Activated naive CD8-positive, alpha-beta T cell treated with anti-CD3 and anti-CD28 coated beads, Interleukin-2, amount 10 ng/mL, durations not matched to agents 7 days and 5 days (primary cell): ENCODE measurements at regions not wholly inside any gene's neighbourhood (a gene's known extent, or its start where the extent isn't known, plus 50 kb on each side); places are given as distances from the start of the nearest gene placed in this dataset.

Source experiments
- ATAC-seq: fragments of 150-1000 bp; cut with Tn5 transposase; one replicate; pipeline ENCODE4 v1.10.0; 2021; ENCODE audit warnings: low read depth, moderate library complexity
- POLR2A ChIA-PET: fragments of 350-600 bp; sonication (Branson Sonifier 250); formaldehyde crosslinking; loops from one replicate; lab custom pipeline; 2021; ENCODE audit warnings: antibody characterized with exemption; lab: Charles Lee
- DNase-seq: peaks from one replicate; pipeline ENCODE4 v3.0.0; 2021
- H3K27ac Mint-ChIP-seq: one replicate; pipeline ENCODE4 v1.8.0; 2022; ENCODE audit warnings: mild to moderate bottlenecking, mixed read lengths
- H3K27me3 Mint-ChIP-seq: one replicate; pipeline ENCODE4 v1.8.0; 2022; ENCODE audit warnings: mild to moderate bottlenecking, moderate library complexity, mixed read lengths
- H3K36me3 Mint-ChIP-seq: one replicate; pipeline ENCODE4 v1.8.0; 2021; ENCODE audit warnings: mild to moderate bottlenecking, mixed read lengths
- H3K4me1 Mint-ChIP-seq: one replicate; pipeline ENCODE4 v1.8.0; 2021; ENCODE audit warnings: mixed read lengths
- H3K4me3 Mint-ChIP-seq: one replicate; pipeline ENCODE4 v1.8.0; 2022; ENCODE audit warnings: mild to moderate bottlenecking, moderate library complexity, mixed read lengths
- H3K9me3 Mint-ChIP-seq: one replicate; pipeline ENCODE4 v1.8.0; 2021; ENCODE audit warnings: mixed read lengths

- H3K27ac Mint-ChIP-seq = no peak overlapping the region
- H3K27me3 Mint-ChIP-seq = no peaks in the 10 kb centered on the region
- POLR2A ChIA-PET = no interaction called here
- ATAC-seq (no peak), DNase-seq (no peak)
- no peaks in the 10 kb centered on the region for H3K36me3 Mint-ChIP-seq
- no peaks in the 10 kb centered on the region for H3K4me1 Mint-ChIP-seq
- no peaks in the 10 kb centered on the region for H3K9me3 Mint-ChIP-seq
- H3K4me3 Mint-ChIP-seq = no peak overlapping the region
Observed at GRCh38 chr13:107457686-107458085, 757.6 kb downstream of the LIG4 start.

- POLR2A ChIA-PET = no interaction called here
- Mint-ChIP-seq H3K4me1 (no peaks in the 10 kb centered on the region), H3K4me3 (no peak overlapping the region), H3K36me3 (no peaks in the 10 kb centered on the region), H3K9me3 (no peaks in the 10 kb centered on the region), H3K27me3 (no peaks in the 10 kb centered on the region), H3K27ac (no peak overlapping the region)
- DNase-seq (no peak), ATAC-seq (no peak)
Observed at GRCh38 chr13:107456431-107456830, 758.9 kb downstream of the LIG4 start.

GRCh38 chr13:107452833-107453232 lies 762.5 kb downstream of the LIG4 start:
- no peak overlapping the region for H3K27ac Mint-ChIP-seq
- H3K4me1 Mint-ChIP-seq = peaks cover 4% of the 10 kb centered on the region
- no peak overlapping the region for H3K4me3 Mint-ChIP-seq
- peaks cover 5% of the 10 kb centered on the region for H3K9me3 Mint-ChIP-seq
- DNase-seq (no peak), ATAC-seq (no peak)
- H3K27me3 Mint-ChIP-seq = no peaks in the 10 kb centered on the region
- POLR2A ChIA-PET = no interaction called here
- no peaks in the 10 kb centered on the region for H3K36me3 Mint-ChIP-seq

- Mint-ChIP-seq H3K4me1 (peaks cover 4% of the 10 kb centered on the region), H3K36me3 (no peaks in the 10 kb centered on the region), H3K27ac (no peak overlapping the region), H3K9me3 (peaks cover 5% of the 10 kb centered on the region), H3K27me3 (no peaks in the 10 kb centered on the region), H3K4me3 (no peak overlapping the region)
- ATAC-seq (no peak), DNase-seq (peak; percentile 30)
- POLR2A ChIA-PET = no interaction called here
Observed at GRCh38 chr13:107450931-107451330, 764.4 kb downstream of the LIG4 start.

- Mint-ChIP-seq H3K4me3 (no peak overlapping the region), H3K27me3 (no peaks in the 10 kb centered on the region), H3K36me3 (no peaks in the 10 kb centered on the region), H3K27ac (no peak overlapping the region), H3K9me3 (peaks cover 5% of the 10 kb centered on the region), H3K4me1 (peaks cover 4% of the 10 kb centered on the region)
- ATAC-seq (no peak), DNase-seq (no peak)
- POLR2A ChIA-PET = no interaction called here
Observed at GRCh38 chr13:107450431-107450830, 764.9 kb downstream of the LIG4 start.

GRCh38 chr13:107447591-107447990 lies 767.7 kb downstream of the LIG4 start:
- POLR2A ChIA-PET = no interaction called here
- Mint-ChIP-seq H3K27ac (no peak overlapping the region), H3K27me3 (no peaks in the 10 kb centered on the region), H3K9me3 (peaks cover 5% of the 10 kb centered on the region), H3K4me3 (no peak overlapping the region), H3K36me3 (no peaks in the 10 kb centered on the region), H3K4me1 (peaks cover 4% of the 10 kb centered on the region)
- no peak for ATAC-seq
- no peak for DNase-seq

- POLR2A ChIA-PET = no interaction called here
Observed at GRCh38 chr13:107441279-107441678, 774.1 kb downstream of the LIG4 start.

GRCh38 chr13:107438251-107438650 lies 777.1 kb downstream of the LIG4 start:
- DNase-seq (no peak), ATAC-seq (no peak)
- H3K9me3 Mint-ChIP-seq = peaks cover 5% of the 10 kb centered on the region
- no peaks in the 10 kb centered on the region for H3K4me1 Mint-ChIP-seq
- H3K36me3 Mint-ChIP-seq = no peaks in the 10 kb centered on the region
- H3K27me3 Mint-ChIP-seq = no peaks in the 10 kb centered on the region
- no peak overlapping the region for H3K4me3 Mint-ChIP-seq
- POLR2A ChIA-PET = no interaction called here
- no peak overlapping the region for H3K27ac Mint-ChIP-seq

More at GRCh38 chr13:107441279-107441678, 774.1 kb downstream of the LIG4 start:
- DNase-seq (no peak), ATAC-seq (no peak)
- no peaks in the 10 kb centered on the region for H3K4me1 Mint-ChIP-seq
- H3K36me3 Mint-ChIP-seq = no peaks in the 10 kb centered on the region
- H3K27ac Mint-ChIP-seq = no peak overlapping the region
- no peaks in the 10 kb centered on the region for H3K27me3 Mint-ChIP-seq
- H3K9me3 Mint-ChIP-seq = peaks cover 5% of the 10 kb centered on the region
- H3K4me3 Mint-ChIP-seq = no peak overlapping the region

GRCh38 chr13:107434347-107434746 lies 781.0 kb downstream of the LIG4 start:
- no peaks in the 10 kb centered on the region for H3K27me3 Mint-ChIP-seq

GRCh38 chr13:107427536-107427935 lies 787.8 kb downstream of the LIG4 start:
- peaks cover 5% of the 10 kb centered on the region for H3K9me3 Mint-ChIP-seq
- DNase-seq (no peak), ATAC-seq (no peak)
- H3K4me3 Mint-ChIP-seq = no peak overlapping the region
- peaks cover under 1% of the 10 kb centered on the region for H3K36me3 Mint-ChIP-seq
- H3K27ac Mint-ChIP-seq = no peak overlapping the region
- no peaks in the 10 kb centered on the region for H3K4me1 Mint-ChIP-seq
- POLR2A ChIA-PET = no interaction called here
- H3K27me3 Mint-ChIP-seq = no peaks in the 10 kb centered on the region

More at GRCh38 chr13:107434347-107434746, 781.0 kb downstream of the LIG4 start:
- POLR2A ChIA-PET = no interaction called here
- Mint-ChIP-seq H3K27ac (no peak overlapping the region), H3K4me1 (no peaks in the 10 kb centered on the region), H3K36me3 (no peaks in the 10 kb centered on the region), H3K4me3 (no peak overlapping the region), H3K9me3 (peaks cover 4% of the 10 kb centered on the region)
- no peak for DNase-seq
- ATAC-seq = no peak

- Mint-ChIP-seq H3K36me3 (peaks cover 2% of the 10 kb centered on the region), H3K4me3 (no peak overlapping the region), H3K27ac (peak overlapping the region; percentile 49), H3K4me1 (peaks cover 3% of the 10 kb centered on the region), H3K9me3 (peaks cover 2% of the 10 kb centered on the region), H3K27me3 (no peaks in the 10 kb centered on the region)
- DNase-seq (no peak), ATAC-seq (peak; percentile 61)
- POLR2A ChIA-PET = no interaction called here
Observed at GRCh38 chr13:107422421-107422820, 792.9 kb downstream of the LIG4 start.

GRCh38 chr13:107421951-107422350 lies 793.4 kb downstream of the LIG4 start:
- ATAC-seq (no peak), DNase-seq (no peak)
- Mint-ChIP-seq H3K27ac (peak overlapping the region; percentile 17), H3K27me3 (no peaks in the 10 kb centered on the region), H3K9me3 (peaks cover 2% of the 10 kb centered on the region), H3K36me3 (peaks cover 2% of the 10 kb centered on the region), H3K4me3 (no peak overlapping the region), H3K4me1 (peaks cover 3% of the 10 kb centered on the region)
- POLR2A ChIA-PET = no interaction called here

GRCh38 chr13:107421028-107421427 lies 794.3 kb downstream of the LIG4 start:
- POLR2A ChIA-PET = no interaction called here
- peaks cover 2% of the 10 kb centered on the region for H3K36me3 Mint-ChIP-seq
- peaks cover 2% of the 10 kb centered on the region for H3K9me3 Mint-ChIP-seq
- no peak overlapping the region for H3K4me3 Mint-ChIP-seq
- no peaks in the 10 kb centered on the region for H3K27me3 Mint-ChIP-seq
- H3K27ac Mint-ChIP-seq = no peak overlapping the region
- ATAC-seq = no peak
- H3K4me1 Mint-ChIP-seq = peaks cover 3% of the 10 kb centered on the region
- no peak for DNase-seq

- no peak overlapping the region for H3K27ac Mint-ChIP-seq
- no peak overlapping the region for H3K4me3 Mint-ChIP-seq
- POLR2A ChIA-PET = no interaction called here
- ATAC-seq = no peak
- peaks cover 1% of the 10 kb centered on the region for H3K9me3 Mint-ChIP-seq
- no peaks in the 10 kb centered on the region for H3K4me1 Mint-ChIP-seq
- DNase-seq = no peak
- H3K27me3 Mint-ChIP-seq = no peaks in the 10 kb centered on the region
- no peaks in the 10 kb centered on the region for H3K36me3 Mint-ChIP-seq
Observed at GRCh38 chr13:107413005-107413404, 802.3 kb downstream of the LIG4 start.

GRCh38 chr13:107407074-107407473 lies 808.3 kb downstream of the LIG4 start:
- ATAC-seq (no peak), DNase-seq (no peak)
- H3K27ac Mint-ChIP-seq = no peak overlapping the region
- POLR2A ChIA-PET = no interaction called here
- no peaks in the 10 kb centered on the region for H3K36me3 Mint-ChIP-seq
- H3K27me3 Mint-ChIP-seq = no peaks in the 10 kb centered on the region
- no peak overlapping the region for H3K4me3 Mint-ChIP-seq
- no peaks in the 10 kb centered on the region for H3K4me1 Mint-ChIP-seq
- peaks cover 1% of the 10 kb centered on the region for H3K9me3 Mint-ChIP-seq
